ENCODE measurements at regions not wholly inside any gene's neighbourhood (a gene's known extent, or its start where the extent isn't known, plus 50 kb on each side); places are given as distances from the start of the nearest gene placed in this dataset.
"Not testable (repeated sequence)": the region's sequence is repeated elsewhere in the genome, so short reads cannot be mapped to it uniquely, and the experiment has no call there.

GRCh38 chr2:89004238-89004637 lies 312.8 kb downstream of the RPIA start:
- DNase-seq, result not testable (repeated sequence)

- not testable (repeated sequence) for DNase-seq
These were observed 329.1 kb downstream of the RPIA start for GRCh38 chr2:89020566-89020965.

- DNase-seq, result not testable (repeated sequence)
These were observed 334.8 kb downstream of the RPIA start for GRCh38 chr2:89026296-89026695.

DNA sequence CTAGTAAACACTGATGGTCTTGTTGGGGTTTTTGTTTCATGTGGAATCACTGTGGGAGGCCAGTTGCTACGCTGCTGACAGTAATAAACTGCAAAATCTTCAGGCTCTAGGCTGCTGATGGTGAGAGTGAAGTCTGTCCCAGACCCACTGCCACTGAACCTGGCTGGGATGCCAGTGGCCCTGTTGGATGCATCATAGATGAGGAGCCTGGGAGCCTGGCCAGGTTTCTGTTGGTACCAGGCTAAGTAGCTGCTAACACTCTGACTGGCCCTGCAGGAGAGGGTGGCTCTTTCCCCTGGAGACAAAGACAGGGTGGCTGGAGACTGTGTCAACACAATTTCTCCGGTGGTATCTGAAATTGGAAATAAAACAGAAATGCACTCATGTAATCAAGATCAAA lies 335.6 kb downstream of the RPIA start:
- DNase-seq, result not testable (repeated sequence)

GRCh38 chr2:89027536-89027935 lies 336.1 kb downstream of the RPIA start:
- not testable (repeated sequence) for DNase-seq

- DNase-seq, result not testable (repeated sequence)
These were observed 337.8 kb downstream of the RPIA start for GRCh38 chr2:89029257-89029656.

DNA sequence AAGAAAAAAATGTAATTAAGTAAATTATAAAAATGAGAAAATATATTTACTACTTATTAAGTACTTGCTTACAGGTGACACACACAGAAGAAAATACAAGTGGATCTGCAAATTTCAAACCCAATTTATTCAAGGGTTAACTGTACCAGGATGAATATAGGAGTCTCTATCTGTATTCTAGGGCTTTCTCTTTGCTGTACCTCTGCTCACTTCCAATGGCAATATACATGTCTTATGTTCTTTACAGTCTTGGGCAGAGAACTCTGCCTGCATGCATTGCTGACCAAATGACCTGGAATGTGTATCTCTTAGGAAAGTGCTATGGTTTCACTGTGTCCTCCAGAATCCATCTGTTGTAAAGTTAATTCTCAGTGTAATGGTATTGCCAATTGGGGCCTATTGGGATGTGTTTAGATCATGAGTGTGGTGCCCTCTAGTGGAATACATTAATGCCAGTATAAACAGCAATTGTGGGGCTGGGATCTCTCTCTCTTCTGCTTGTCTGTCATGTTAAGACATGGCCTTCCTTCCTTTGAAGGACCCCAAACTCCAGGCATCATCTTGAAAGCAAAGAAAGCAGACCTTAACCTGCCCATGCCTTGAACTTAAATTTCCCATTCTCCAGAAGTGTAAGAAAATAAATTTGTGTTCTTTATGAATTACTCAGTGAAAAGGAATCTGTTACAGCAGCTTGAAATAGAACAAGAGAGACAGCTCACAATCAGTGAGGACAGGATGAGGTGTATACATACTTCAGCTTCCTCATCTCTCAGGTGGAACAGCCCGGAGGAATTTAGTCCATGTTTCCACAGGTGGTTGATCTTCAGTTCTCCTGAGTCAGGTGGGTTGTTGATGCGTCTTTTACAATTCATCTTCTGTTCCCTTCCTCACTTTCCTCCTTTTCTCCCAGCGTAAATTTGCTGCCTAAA lies 356.9 kb downstream of the RPIA start:
- DNase-seq, result peak; percentile 39 to 55 (median 46)

DNA sequence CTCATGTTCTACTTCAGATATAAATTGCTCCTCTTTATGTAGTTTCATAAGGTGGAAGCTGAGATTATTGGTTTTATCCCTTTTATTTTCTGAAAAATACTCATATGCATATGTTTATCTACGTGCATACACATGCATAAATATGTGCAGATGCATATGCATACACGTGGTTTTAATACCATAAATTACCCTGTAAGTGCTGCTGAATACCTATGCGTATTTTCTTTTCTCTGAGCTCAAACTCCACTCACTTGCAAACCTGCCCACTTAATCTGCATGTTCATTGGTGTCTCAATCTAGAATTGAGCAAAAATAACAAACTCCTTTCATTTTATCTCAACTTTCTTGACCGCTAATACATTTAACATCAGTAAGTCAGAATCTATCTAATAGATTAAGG lies 367.1 kb downstream of the RPIA start:
- not testable (repeated sequence) for DNase-seq

- not testable (repeated sequence) for DNase-seq
These were observed 369.7 kb downstream of the RPIA start for GRCh38 chr2:89061174-89061573.

DNA sequence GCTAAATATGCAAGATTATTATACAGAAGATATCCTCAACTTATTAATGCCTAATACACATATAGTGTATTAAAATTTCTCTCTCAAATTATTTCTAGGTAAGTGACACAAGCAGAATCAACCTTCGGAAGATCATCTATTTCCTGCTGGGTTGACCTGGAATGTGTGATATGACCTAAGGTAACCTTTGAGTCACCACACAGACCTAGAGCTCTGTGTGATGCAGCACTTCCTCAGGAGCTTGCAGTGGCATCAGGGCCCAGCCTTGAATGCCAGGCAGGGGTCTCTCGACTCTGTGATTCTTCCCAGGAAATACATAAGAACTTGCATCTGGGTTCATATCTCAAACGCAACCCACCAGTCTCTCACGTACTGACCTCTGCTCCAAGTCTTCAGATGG lies 385.3 kb downstream of the RPIA start:
- peak in 1 of 4 experiments; percentile 1 for DNase-seq

DNA sequence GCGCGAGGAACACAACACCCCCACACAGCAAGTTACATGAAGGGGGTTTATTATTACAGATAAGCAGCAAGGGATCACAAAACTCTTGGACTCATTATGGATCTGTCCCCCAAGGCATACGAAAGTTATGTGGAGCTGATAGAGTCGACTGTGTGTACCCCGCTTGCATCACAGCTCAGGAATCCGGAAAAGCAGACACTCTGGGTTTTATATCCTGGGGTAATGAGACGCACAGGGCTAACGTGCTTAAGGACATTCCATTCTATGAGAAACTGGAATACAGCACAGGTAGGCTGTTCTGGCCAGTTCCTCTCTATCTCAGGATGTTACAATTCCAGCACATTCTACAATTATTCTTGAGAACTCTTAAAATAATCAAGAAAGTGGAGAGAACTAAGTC lies 401.4 kb downstream of the RPIA start:
- not testable (repeated sequence) for DNase-seq

GRCh38 chr2:89095060-89095459 lies 403.6 kb downstream of the RPIA start:
- not testable (repeated sequence) for DNase-seq

DNA sequence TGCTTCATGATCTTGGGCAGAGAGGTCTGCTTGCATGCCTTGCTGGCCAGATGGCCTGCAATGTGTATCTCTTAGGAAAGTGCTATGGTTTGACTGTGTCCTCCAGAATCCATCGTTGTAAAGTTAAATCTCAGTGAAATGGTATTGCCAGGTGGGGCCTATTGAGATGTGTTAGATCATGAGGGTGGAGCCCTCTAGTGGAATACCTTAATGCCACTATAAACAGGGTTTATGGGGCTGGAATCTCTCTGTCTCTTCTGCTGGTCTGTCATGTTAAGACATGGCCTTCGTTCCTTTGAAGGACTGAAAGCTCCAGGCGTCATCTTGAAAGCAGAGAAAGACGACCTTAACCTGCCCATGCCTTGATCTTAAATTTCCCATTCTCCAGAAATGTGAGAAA lies 411.1 kb downstream of the RPIA start:
- DNase-seq, result not testable (repeated sequence)

- DNase-seq, result not testable (repeated sequence)
These were observed 415.0 kb downstream of the RPIA start for GRCh38 chr2:89106369-89107019.

DNA sequence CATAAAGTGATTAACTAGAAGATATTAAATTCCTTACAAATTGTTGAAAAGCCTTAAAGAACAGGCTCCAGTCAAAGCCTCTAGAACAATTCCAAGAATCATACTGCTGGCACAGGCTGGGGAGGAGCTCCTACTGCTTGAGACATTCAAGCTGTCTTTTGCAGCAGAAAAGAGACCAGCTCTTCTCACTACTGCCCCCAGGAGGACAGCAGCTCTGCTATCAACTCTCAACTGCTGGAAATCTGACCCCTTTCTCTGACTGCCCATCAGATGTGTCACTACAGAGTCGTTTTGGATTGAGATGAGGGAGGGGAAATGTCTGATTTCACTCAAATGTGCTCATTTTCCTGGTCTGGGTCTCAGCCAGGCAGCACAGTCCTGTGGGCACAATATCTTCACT lies 421.0 kb downstream of the RPIA start:
- DNase-seq, result peak; percentile 2 to 18 (median 5)

GRCh38 chr2:89113286-89113685 lies 421.8 kb downstream of the RPIA start:
- DNase-seq, result not testable (repeated sequence)

- not testable (repeated sequence) for DNase-seq
These were observed 438.0 kb downstream of the RPIA start for GRCh38 chr2:89129440-89129839.

GRCh38 chr2:89130665-89131308 lies 439.3 kb downstream of the RPIA start:
- DNase-seq, result not testable (repeated sequence)

GRCh38 chr2:89142959-89143358 lies 451.5 kb downstream of the RPIA start:
- DNase-seq, result not testable (repeated sequence)

GRCh38 chr2:89145342-89145741 lies 453.9 kb downstream of the RPIA start:
- not testable (repeated sequence) for DNase-seq

- not testable (repeated sequence) for DNase-seq
These were observed 456.8 kb downstream of the RPIA start for GRCh38 chr2:89148256-89148655.

GRCh38 chr2:89151699-89152098 lies 460.2 kb downstream of the RPIA start:
- not testable (repeated sequence) for DNase-seq

DNA sequence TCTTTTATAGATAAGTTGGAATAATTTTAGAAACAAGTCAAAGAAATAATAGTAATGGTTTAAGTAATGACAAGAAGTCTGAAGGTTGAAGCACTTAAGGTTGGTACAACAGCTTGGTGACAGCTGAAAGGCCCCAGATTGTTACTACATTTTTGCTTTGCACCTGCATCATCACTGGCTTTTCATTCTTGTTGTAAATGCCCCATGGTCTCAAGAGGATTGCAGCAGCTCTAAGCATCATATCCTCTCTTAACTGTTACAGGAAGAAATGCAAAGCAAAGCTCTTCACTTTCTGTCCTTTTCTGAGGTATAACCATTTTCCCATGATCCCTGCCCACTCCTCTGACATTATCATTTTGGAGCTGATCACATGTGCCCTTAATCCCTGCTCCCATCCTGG lies 461.0 kb downstream of the RPIA start:
- DNase-seq, result not testable (repeated sequence)

Data from suppressor macrophage (primary cell).